ENCODE measurements at regions not wholly inside any gene's neighbourhood (a gene's known extent, or its start where the extent isn't known, plus 50 kb on each side); places are given as distances from the start of the nearest gene placed in this dataset.
A peak's percentile ranks its signal among the peaks of the same experiment; 100 is the strongest.

GRCh38 chr18:25672490-25672889 is 320.5 kb upstream of the ZNF521 start:
- DNase-seq (ENCODE audit: low spot score) = no peak
- in situ Hi-C loops (cut with HindIII; ENCODE audit: low sequenced_read_pairs) = no loop called here

- in situ Hi-C loops (cut with HindIII; ENCODE audit: low sequenced_read_pairs) = no loop called here
- DNase-seq (ENCODE audit: low spot score) = no peak
These were observed 317.8 kb upstream of the ZNF521 start for GRCh38 chr18:25669741-25670140.

DNA sequence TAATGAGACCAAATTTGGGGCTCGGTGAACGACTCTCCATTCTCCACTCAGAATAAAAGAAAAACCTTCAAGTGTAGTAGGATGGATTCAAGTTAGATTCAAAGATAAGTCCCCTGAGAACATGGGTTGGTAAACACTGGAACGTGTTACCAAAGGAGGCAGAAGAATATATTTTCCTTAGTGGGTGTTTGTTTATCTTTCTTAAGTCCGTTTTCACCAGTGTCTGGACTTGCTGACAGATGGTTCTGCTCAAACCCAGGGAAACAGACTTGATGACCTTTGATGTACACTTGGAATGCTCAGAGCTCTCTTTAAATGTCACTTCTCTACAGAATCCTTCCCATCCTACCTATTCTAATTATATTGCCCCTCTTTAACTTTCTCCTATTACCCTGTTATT is 310.3 kb upstream of the ZNF521 start:
- peak; percentile 12 for DNase-seq (ENCODE audit: low spot score)
- in situ Hi-C loops (cut with HindIII; ENCODE audit: low sequenced_read_pairs) = no loop called here

- in situ Hi-C loops (cut with HindIII; ENCODE audit: low sequenced_read_pairs) = no loop called here
- DNase-seq (ENCODE audit: low spot score) = no peak
These were observed 309.9 kb upstream of the ZNF521 start for GRCh38 chr18:25661831-25662230.

DNA sequence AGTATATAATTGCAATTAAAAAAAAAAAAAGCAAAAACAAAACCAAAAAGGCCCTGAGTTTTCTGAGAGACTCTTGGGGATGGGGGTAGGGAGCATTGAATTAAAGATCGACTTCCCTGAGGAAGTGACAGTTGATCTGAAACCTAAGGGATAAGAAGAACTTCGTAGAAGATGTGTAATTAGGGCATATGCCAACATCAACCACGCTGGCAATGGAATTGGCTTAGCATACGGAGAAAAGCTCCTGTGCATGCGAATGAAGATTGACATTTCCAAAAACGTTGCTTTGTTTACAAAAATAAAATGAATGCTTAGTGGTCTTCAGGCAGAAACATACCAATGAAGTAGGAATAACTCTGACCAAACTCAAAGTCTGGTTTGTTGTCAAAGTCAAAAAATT is 307.6 kb upstream of the ZNF521 start:
- in situ Hi-C loops (cut with HindIII; ENCODE audit: low sequenced_read_pairs) = no loop called here
- DNase-seq (ENCODE audit: low spot score) = no peak

DNA sequence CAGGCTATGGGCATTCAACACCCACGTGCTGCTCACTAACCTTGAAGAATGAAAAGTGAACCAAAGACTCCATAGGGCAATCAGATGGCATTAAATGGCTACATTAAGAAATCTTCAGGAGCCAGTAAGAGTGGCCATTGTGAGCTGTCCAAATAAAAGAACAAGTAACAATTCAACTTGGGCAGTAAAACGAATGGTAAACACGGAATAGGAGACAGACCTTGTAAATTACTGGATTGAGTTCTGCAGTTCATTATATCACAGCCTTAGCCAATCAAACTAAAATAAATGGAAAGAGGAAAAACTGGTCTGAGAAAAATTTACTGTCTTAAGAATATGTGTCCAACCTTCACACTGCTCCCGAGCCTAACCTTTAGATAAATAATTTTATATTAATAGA is 306.5 kb upstream of the ZNF521 start:
- in situ Hi-C loops (cut with HindIII; ENCODE audit: low sequenced_read_pairs) = no loop called here
- DNase-seq (ENCODE audit: low spot score) = no peak

DNA sequence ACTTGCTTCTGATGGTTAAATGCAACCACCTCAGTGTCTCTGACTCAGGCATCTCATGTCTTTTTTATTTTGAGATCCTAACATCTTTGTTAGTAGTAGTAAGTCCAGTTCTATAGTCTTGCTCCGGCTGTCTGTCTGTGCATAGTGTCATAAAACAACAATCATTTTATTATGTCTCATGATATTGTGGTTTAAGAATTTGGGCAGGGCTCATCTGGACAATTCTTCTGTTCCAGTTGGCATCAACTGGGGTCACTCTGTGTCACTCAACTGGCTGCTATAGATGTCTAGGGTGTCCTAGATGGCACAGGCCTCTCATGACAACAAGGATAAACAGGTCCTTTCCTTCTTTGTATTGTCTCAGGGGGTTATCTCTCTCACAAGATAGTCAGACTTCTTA is 299.6 kb upstream of the ZNF521 start:
- DNase-seq (ENCODE audit: low spot score) = no peak
- in situ Hi-C loops (cut with HindIII; ENCODE audit: low sequenced_read_pairs) = no loop called here

DNA sequence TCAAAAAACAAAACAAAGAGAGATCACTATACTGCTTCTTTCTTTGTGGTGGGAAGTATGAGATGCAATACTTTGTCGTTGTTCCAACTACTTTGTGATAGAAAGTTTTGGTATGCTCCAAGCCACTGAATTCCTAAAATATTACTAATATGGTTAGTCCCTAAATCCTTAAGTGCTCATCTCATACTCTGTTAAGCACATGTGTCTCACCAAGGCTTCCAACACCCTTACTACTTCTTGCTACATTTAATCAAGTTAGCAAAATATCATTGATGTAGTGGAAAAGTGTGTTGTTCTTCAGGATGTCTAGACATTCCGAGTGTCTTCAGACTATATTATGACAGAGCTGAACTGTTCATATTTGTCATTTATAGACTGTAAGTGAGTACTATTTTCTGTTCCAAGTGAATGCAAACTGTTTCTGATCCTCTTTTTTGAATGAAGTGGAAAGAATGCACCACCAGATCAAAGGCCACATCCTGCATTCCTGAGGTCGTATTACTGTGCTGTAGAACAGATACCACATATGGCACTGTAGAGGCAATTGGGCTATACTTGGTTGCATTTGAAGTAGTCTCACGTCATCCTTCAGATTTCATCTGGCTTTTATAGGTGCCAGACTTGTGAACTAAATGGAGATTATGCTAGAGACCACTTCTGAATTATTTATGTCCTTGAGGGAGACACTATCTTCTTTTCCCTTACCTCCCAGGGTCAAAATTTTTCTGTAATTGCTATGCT is 298.4 kb upstream of the ZNF521 start:
- in situ Hi-C loops (cut with HindIII; ENCODE audit: low sequenced_read_pairs) = no loop called here
- DNase-seq (ENCODE audit: low spot score) = no peak

DNA sequence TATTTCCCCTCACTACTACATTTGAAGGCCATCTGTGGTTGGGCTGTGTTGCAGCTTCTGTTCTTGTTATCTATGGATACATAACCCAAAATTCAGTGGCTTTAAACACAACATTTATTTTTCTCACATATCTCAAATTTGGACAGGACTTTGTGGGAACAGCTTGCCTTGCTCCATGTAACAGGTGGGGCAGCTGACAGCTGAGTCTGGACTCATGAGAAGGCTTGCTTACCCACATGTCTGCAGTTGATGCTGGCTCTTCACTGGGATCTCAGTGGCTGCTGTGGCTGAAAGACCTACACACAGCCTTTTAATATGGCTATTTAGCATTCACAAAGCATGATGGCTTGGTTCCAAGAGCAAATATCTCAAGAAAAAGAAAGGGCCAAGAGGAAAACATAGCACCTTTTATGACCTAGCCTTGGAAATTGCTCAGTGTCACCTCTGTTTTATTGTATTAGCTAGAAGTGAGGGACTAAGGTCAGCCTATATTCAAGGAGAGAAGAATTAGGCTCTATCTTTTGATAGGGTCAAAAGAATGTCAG is 296.8 kb upstream of the ZNF521 start:
- peak; percentile 47 for DNase-seq (ENCODE audit: low spot score)
- in situ Hi-C loops (cut with HindIII; ENCODE audit: low sequenced_read_pairs) = no loop called here

DNA sequence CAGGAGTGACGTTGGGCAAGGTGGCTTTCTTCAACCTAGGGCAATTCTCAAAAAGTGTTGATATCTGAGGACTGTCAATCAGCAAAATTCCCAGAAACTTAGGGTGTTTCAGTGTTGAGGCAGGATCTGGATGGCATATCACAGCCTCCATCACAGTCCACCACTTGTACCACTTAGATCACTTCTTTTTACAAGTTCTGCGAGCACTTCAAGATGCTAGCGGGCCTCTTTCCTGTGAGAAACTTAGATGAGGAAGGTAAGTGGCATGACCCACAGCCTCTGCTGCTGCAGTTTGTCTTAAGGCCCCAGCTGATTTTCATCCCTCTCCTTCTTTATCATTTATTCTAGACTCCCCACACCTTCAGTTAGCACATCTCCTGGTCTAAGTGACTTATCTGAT is 295.4 kb upstream of the ZNF521 start:
- in situ Hi-C loops (cut with HindIII; ENCODE audit: low sequenced_read_pairs) = no loop called here
- no peak for DNase-seq (ENCODE audit: low spot score)

- DNase-seq (ENCODE audit: low spot score) = no peak
- in situ Hi-C loops (cut with HindIII; ENCODE audit: low sequenced_read_pairs) = no loop called here
These were observed 295.0 kb upstream of the ZNF521 start for GRCh38 chr18:25646971-25647370.

DNA sequence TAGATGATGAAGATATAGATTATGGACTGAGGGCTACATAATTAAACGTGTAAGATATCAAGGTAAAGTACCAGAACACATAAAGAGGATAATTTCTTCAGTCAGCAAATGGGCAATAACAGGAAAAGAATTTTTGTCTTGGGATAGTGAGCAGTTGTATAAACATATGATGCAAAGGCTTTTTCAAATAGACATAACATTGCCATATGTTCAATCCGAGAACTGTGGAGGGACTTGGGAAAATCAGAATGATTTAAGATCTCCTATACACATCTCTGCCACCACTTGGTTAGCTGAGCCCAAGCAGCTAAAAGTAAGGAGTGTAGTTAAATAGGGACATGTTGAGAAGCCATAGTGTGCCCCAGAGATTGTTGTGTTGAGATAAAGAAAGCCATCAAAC is 287.6 kb upstream of the ZNF521 start:
- in situ Hi-C loops (cut with HindIII; ENCODE audit: low sequenced_read_pairs) = no loop called here
- DNase-seq (ENCODE audit: low spot score) = no peak

DNA sequence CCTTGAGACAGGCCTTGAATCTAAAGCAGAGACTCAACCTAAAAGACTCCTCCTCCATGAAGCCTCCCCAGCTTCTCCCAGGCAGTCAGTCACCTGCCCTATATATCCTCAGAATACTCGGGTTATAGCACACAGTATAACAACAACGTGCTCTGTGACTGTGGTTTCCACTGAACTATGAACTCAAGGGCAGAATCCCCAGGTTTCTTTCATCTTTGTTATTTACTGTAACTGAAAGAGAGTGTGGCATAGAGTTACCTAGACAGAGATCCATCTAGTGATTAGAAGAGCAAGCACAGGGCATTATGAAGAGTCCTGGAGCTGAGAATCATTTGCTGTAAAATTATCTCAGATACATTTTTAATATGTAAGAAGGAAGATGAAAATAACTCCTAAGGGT is 281.6 kb upstream of the ZNF521 start:
- no peak for DNase-seq (ENCODE audit: low spot score)
- in situ Hi-C loops (cut with HindIII; ENCODE audit: low sequenced_read_pairs) = no loop called here

DNA sequence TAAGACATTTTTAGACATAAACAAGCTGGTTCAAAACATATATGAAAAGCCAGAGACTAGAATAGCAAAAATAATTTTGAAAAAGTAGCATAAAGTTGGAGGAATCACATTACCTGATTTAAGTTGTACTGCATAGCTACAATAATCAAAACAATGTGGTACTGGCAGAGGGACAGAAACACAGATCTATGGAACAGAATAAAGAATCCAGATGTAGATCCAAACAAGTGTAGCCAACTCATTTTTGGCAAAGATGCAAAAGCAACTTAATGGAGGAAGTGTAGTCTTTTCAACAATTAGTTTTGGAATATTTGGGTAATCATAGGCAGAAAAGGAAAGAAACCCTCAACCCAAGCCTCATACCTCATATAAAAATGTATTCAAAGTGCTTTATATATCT is 278.7 kb upstream of the ZNF521 start:
- DNase-seq (ENCODE audit: low spot score) = no peak
- in situ Hi-C loops (cut with HindIII; ENCODE audit: low sequenced_read_pairs) = no loop called here

DNA sequence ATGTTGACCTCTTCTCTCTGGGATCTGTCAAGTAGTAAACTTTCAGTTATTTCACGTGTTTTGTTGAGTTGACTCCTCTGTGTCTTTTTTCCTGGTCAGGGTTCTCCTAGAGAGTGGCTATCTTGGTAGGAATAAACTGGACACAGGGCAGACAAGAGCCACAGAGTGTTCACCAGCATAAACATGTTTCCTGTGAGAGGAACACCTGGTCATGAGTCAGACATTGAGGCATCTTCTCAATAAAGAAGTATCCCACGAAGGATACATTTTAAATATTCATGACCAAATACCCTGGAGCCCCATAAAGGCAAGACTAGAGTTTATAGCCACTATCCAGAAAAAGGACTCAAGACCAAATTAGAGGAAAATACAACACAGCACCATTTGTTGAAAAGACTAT is 269.7 kb upstream of the ZNF521 start:
- in situ Hi-C loops (cut with HindIII; ENCODE audit: low sequenced_read_pairs) = no loop called here
- DNase-seq (ENCODE audit: low spot score) = no peak

DNA sequence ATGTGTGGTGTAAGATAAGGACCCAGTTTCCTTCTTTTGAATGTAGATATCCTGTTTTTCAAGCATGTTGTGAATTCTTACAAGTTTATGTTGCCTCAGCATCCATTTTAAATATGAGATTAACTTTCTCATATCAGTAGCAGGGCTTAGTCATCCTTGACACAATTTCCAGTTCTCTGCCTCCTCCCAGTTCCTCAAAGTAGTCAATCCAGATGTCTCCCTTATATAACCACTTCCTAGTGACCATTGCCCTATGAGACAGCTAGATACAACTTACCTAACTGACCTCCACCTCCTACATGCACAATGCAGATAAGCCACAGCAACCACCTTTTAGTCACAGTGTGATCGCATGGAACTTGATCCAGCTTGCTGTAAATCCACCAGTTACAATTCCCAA is 269.2 kb upstream of the ZNF521 start:
- DNase-seq (ENCODE audit: low spot score) = no peak
- in situ Hi-C loops (cut with HindIII; ENCODE audit: low sequenced_read_pairs) = no loop called here

DNA sequence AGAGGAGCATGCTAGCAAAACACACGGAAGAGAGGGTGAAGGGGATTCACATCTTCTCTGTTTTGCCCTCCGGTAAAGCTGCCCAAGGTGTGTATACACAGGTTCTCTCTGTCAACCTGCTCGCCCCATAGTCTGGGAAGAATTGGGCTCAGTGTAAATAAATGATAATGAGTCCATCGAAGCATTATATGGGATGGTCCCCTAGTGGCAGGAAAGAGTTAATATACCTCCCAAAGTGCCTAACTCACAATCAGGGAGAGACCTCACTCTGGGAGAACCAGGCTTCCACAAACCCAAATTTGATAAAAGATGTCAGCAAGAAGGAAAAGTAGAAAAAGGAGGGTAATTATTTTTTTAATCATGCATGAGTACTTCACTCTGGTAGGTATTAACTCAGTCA is 262.2 kb upstream of the ZNF521 start:
- no peak for DNase-seq (ENCODE audit: low spot score)
- in situ Hi-C loops (cut with HindIII; ENCODE audit: low sequenced_read_pairs) = no loop called here

- DNase-seq (ENCODE audit: low spot score) = no peak
- in situ Hi-C loops (cut with HindIII; ENCODE audit: low sequenced_read_pairs) = no loop called here
These were observed 260.5 kb upstream of the ZNF521 start for GRCh38 chr18:25612466-25612865.

GRCh38 chr18:25608091-25608490 is 256.1 kb upstream of the ZNF521 start:
- in situ Hi-C loops (cut with HindIII; ENCODE audit: low sequenced_read_pairs) = no loop called here
- DNase-seq (ENCODE audit: low spot score) = no peak

DNA sequence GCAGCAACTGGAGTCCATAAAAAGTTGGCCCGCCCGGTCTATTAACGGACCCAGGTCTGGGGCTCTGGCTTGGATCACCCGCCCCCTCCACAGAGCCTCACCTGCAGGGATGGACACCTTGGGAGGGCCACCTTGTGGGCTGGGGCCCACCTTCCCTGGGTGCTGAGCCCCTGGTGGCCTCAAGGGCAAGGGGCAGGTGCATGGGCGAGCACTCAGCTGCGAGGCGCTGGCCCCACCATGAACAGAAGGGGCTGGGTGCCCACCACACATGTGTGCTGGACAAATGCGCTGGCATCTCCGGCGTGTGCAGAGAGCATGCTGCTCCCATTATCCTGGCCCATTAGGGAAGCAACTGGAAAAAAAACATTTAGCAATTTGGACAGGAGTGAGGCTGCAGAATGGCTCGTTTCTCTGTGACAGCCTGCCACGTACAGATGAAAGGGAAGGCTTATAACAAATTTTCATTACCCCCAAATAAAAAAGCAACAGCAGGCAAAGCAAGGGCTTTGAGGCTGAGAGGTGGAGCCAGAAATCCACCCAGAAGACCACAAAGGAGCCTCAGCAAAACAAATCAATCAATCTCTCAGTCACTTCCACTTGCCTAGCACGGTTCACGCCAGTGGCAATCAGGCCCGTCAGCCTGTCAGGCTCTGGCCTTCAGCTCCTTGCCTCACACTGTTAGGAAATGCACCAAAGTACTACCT is 253.1 kb upstream of the ZNF521 start:
- in situ Hi-C loops (cut with HindIII; ENCODE audit: low sequenced_read_pairs) = no loop called here

More for the DNA sequence above, 253.1 kb upstream of the ZNF521 start:
- no peak for DNase-seq (ENCODE audit: low spot score)

Data from G401 (cell line).